HAP-1 (cell line): ENCODE measurements at regions not wholly inside any gene's neighbourhood (a gene's known extent, or its start where the extent isn't known, plus 50 kb on each side); places are given as distances from the start of the nearest gene placed in this dataset.

Experiments
- DNase-seq, 2 experiments: peaks; one replicate each; pipeline ENCODE4 v3.0.0-alpha.2; 2016 to 2020; ENCODE audit warnings: low spot score in 2 of 2
- H3K27me3 ChIP-seq: fragments of 250-450 bp; sonication (Bioruptor Pico); 2 replicates; pipeline ENCODE4 v1.5.1; 2020; ENCODE audit warnings: low read depth, mild to moderate bottlenecking, moderate library complexity
- H3K36me3 ChIP-seq: fragments of 250-450 bp; sonication (Bioruptor Pico); replicated peaks from 2 replicates; pipeline ENCODE4 v1.5.1; 2020; ENCODE audit warnings: mild to moderate bottlenecking
- H3K4me1 ChIP-seq: fragments of 250-450 bp; sonication (Bioruptor Pico); 2 replicates; pipeline ENCODE4 v1.5.1; 2020; ENCODE audit warnings: mild to moderate bottlenecking
- H3K4me3 ChIP-seq: fragments of 250-450 bp; sonication (Bioruptor Pico); 2 replicates; pipeline ENCODE4 v1.5.1; 2020; ENCODE audit warnings: mild to moderate bottlenecking, moderate library complexity
- H3K9me3 ChIP-seq: fragments of 250-450 bp; sonication (Bioruptor Pico); 2 replicates; pipeline ENCODE4 v1.5.1; 2020; ENCODE audit warnings: mild to moderate bottlenecking, moderate library complexity
- in situ Hi-C: fragments of 300-500 bp; cut with MboI; formaldehyde crosslinking; loops from 3 replicates; pipeline ENCODE4 v1.14.3; 2020; ENCODE audit warnings: low sequenced_read_pairs, inconsistent platforms, mixed read lengths

GRCh38 chr3:181660337-181660736 is 51.4 kb upstream of the SOX2 start:
- Histone ChIP-seq H3K27me3 (no peaks in the 10 kb centered on the region), H3K36me3 (no peaks in the 10 kb centered on the region), H3K9me3 (no peaks in the 10 kb centered on the region), H3K4me1 (peaks cover 12% of the 10 kb centered on the region), H3K4me3 (no peak overlapping the region)
- in situ Hi-C loops: no loop called here
- DNase-seq: no peak

GRCh38 chr3:181637456-181637855 is 74.3 kb upstream of the SOX2 start:
- no peak overlapping the region for H3K4me3 ChIP-seq
- in situ Hi-C loops: no loop called here
- H3K9me3 ChIP-seq: no peaks in the 10 kb centered on the region
- no peak for DNase-seq
- no peaks in the 10 kb centered on the region for H3K27me3 ChIP-seq
- no peaks in the 10 kb centered on the region; the same call in 1 of the 2 replicates for H3K36me3 ChIP-seq
- peaks cover 22% of the 10 kb centered on the region for H3K4me1 ChIP-seq

GRCh38 chr3:181637056-181637455 is 74.7 kb upstream of the SOX2 start:
- in situ Hi-C loops: no loop called here

GRCh38 chr3:181635141-181635540 is 76.6 kb upstream of the SOX2 start:
- no peak for DNase-seq
- in situ Hi-C loops: no loop called here
- no peak overlapping the region for H3K4me3 ChIP-seq
- H3K36me3 ChIP-seq: no peaks in the 10 kb centered on the region; the same call in 1 of the 2 replicates
- no peaks in the 10 kb centered on the region for H3K27me3 ChIP-seq
- H3K9me3 ChIP-seq: no peaks in the 10 kb centered on the region
- peaks cover 18% of the 10 kb centered on the region for H3K4me1 ChIP-seq

More at GRCh38 chr3:181637056-181637455, 74.7 kb upstream of the SOX2 start:
- Histone ChIP-seq H3K36me3 (no peaks in the 10 kb centered on the region; the same call in 1 of the 2 replicates), H3K4me1 (peaks cover 21% of the 10 kb centered on the region), H3K9me3 (no peaks in the 10 kb centered on the region), H3K27me3 (no peaks in the 10 kb centered on the region), H3K4me3 (no peak overlapping the region)
- no peak for DNase-seq

- in situ Hi-C loops: no loop called here
- no peak for DNase-seq
These were observed 78.2 kb upstream of the SOX2 start for GRCh38 chr3:181633556-181633955.

GRCh38 chr3:181631901-181632300 is 79.8 kb upstream of the SOX2 start:
- DNase-seq: no peak
- in situ Hi-C loops: no loop called here
- no peak overlapping the region for H3K4me3 ChIP-seq
- peaks cover 24% of the 10 kb centered on the region for H3K4me1 ChIP-seq
- H3K9me3 ChIP-seq: no peaks in the 10 kb centered on the region
- H3K27me3 ChIP-seq: no peaks in the 10 kb centered on the region
- H3K36me3 ChIP-seq: no peaks in the 10 kb centered on the region; the same call in 1 of the 2 replicates

More at GRCh38 chr3:181633556-181633955, 78.2 kb upstream of the SOX2 start:
- Histone ChIP-seq H3K36me3 (no peaks in the 10 kb centered on the region; the same call in 1 of the 2 replicates), H3K27me3 (no peaks in the 10 kb centered on the region), H3K4me3 (no peak overlapping the region), H3K4me1 (peaks cover 19% of the 10 kb centered on the region), H3K9me3 (no peaks in the 10 kb centered on the region)

- no peaks in the 10 kb centered on the region for H3K27me3 ChIP-seq
- DNase-seq: no peak
- H3K4me3 ChIP-seq: no peak overlapping the region
- H3K36me3 ChIP-seq: no peaks in the 10 kb centered on the region; the same call in 1 of the 2 replicates
- H3K4me1 ChIP-seq: peaks cover 24% of the 10 kb centered on the region
- no peaks in the 10 kb centered on the region for H3K9me3 ChIP-seq
- in situ Hi-C loops: no loop called here
These were observed 80.9 kb upstream of the SOX2 start for GRCh38 chr3:181630853-181631252.

- Histone ChIP-seq H3K4me3 (no peak overlapping the region), H3K36me3 (no peaks in the 10 kb centered on the region; the same call in 1 of the 2 replicates), H3K27me3 (no peaks in the 10 kb centered on the region), H3K4me1 (peaks cover 26% of the 10 kb centered on the region), H3K9me3 (no peaks in the 10 kb centered on the region)
- in situ Hi-C loops: no loop called here
- DNase-seq: no peak
These were observed 82.0 kb upstream of the SOX2 start for GRCh38 chr3:181629711-181630110.

GRCh38 chr3:181629029-181629428 is 82.7 kb upstream of the SOX2 start:
- in situ Hi-C loops: no loop called here
- Histone ChIP-seq H3K27me3 (no peaks in the 10 kb centered on the region), H3K36me3 (no peaks in the 10 kb centered on the region; the same call in 1 of the 2 replicates), H3K4me1 (peaks cover 33% of the 10 kb centered on the region), H3K4me3 (no peak overlapping the region), H3K9me3 (no peaks in the 10 kb centered on the region)
- no peak for DNase-seq

GRCh38 chr3:181628384-181628783 is 83.3 kb upstream of the SOX2 start:
- Histone ChIP-seq H3K27me3 (no peaks in the 10 kb centered on the region), H3K4me3 (no peak overlapping the region), H3K4me1 (peaks cover 39% of the 10 kb centered on the region), H3K9me3 (no peaks in the 10 kb centered on the region), H3K36me3 (no peaks in the 10 kb centered on the region; the same call in 1 of the 2 replicates)
- in situ Hi-C loops: no loop called here
- DNase-seq: no peak

GRCh38 chr3:181626036-181626435 is 85.7 kb upstream of the SOX2 start:
- in situ Hi-C loops: no loop called here
- no peaks in the 10 kb centered on the region for H3K27me3 ChIP-seq
- no peak for DNase-seq
- no peak overlapping the region for H3K4me3 ChIP-seq
- H3K9me3 ChIP-seq: no peaks in the 10 kb centered on the region
- no peaks in the 10 kb centered on the region for H3K36me3 ChIP-seq
- H3K4me1 ChIP-seq: peaks cover 35% of the 10 kb centered on the region

- Histone ChIP-seq H3K4me1 (peaks cover 34% of the 10 kb centered on the region), H3K27me3 (no peaks in the 10 kb centered on the region), H3K4me3 (no peak overlapping the region), H3K9me3 (no peaks in the 10 kb centered on the region), H3K36me3 (no peaks in the 10 kb centered on the region)
- peak; percentile 55 to 73 for DNase-seq
- in situ Hi-C loops: no loop called here
These were observed 87.6 kb upstream of the SOX2 start for GRCh38 chr3:181623924-181624694.

- Histone ChIP-seq H3K27me3 (no peaks in the 10 kb centered on the region), H3K4me1 (peaks cover 29% of the 10 kb centered on the region), H3K9me3 (no peaks in the 10 kb centered on the region), H3K36me3 (no peaks in the 10 kb centered on the region), H3K4me3 (no peak overlapping the region)
- DNase-seq: no peak
- in situ Hi-C loops: no loop called here
These were observed 89.4 kb upstream of the SOX2 start for GRCh38 chr3:181622365-181622764.

- Histone ChIP-seq H3K9me3 (no peaks in the 10 kb centered on the region), H3K4me3 (no peak overlapping the region), H3K36me3 (no peaks in the 10 kb centered on the region), H3K27me3 (no peaks in the 10 kb centered on the region), H3K4me1 (peaks cover 51% of the 10 kb centered on the region)
- peak in 1 of 2 experiments; percentile 59 for DNase-seq
- in situ Hi-C loops: loop anchor here (10.0 kb wide), 1 partner anchor 65 kb away; no protein-coding TSS in a partner anchor
These were observed 91.8 kb upstream of the SOX2 start for GRCh38 chr3:181619897-181620296.
